ENCODE measurements at regions not wholly inside any gene's neighbourhood (a gene's known extent, or its start where the extent isn't known, plus 50 kb on each side); places are given as distances from the start of the nearest gene placed in this dataset.

DNA sequence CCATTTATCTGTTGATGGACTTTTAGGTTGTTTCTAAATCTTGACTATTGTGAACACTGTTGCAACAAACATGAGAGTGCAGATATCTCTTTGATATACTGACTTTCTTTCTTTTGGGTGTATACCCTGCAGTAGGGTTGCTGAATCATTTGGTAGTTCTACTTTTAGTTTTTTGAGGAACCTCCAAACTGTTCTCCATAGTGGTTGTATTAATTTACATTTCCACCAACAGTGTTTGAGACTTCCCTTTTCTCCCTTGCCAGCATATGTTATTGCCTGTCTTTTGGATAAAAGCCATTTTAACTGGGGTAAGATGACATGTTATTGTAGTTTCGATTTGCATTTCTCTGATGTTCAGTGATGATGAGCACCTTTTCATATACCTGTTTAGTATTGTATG, 330.0 kb downstream of the DDX10 start:
- Histone ChIP-seq H3K27me3 (no peaks in the 10 kb centered on the region), H3K9me3 (no peaks in the 10 kb centered on the region), H3K4me1 (peaks cover 8% of the 10 kb centered on the region), H3K4me3 (ENCODE audit: low read depth, low read length) (no peak overlapping the region), H3K36me3 (no peaks in the 10 kb centered on the region)
- no peak for DNase-seq
- TF ChIP-seq, protein P1, sequence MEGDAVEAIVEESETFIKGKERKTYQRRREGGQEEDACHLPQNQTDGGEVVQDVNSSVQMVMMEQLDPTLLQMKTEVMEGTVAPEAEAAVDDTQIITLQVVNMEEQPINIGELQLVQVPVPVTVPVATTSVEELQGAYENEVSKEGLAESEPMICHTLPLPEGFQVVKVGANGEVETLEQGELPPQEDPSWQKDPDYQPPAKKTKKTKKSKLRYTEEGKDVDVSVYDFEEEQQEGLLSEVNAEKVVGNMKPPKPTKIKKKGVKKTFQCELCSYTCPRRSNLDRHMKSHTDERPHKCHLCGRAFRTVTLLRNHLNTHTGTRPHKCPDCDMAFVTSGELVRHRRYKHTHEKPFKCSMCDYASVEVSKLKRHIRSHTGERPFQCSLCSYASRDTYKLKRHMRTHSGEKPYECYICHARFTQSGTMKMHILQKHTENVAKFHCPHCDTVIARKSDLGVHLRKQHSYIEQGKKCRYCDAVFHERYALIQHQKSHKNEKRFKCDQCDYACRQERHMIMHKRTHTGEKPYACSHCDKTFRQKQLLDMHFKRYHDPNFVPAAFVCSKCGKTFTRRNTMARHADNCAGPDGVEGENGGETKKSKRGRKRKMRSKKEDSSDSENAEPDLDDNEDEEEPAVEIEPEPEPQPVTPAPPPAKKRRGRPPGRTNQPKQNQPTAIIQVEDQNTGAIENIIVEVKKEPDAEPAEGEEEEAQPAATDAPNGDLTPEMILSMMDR (IDR thresholded peaks at IDR 0.05; ENCODE audit: low read depth, low read length) = no peak

DNA sequence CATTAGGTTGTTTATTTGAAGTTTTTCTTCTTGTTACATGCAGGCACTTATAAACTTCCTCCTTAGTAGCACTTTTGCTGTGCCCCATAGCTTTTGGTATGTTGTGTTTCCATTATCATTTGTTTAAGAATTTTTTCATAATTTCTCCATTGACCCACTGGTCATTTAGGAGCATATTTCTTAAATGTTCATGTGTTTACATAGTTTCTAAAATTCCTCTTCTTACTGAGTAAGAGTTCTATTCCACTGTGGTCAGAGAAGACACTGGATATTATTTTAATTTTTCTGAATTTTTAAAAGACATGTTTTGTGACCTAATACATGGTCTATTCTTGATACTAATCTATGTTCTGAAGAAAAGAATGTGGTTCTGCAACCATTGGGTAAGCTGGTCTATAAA, 333.0 kb downstream of the DDX10 start:
- no peaks in the 10 kb centered on the region for H3K36me3 ChIP-seq
- H3K9me3 ChIP-seq = no peaks in the 10 kb centered on the region
- no peak overlapping the region for H3K4me3 ChIP-seq (ENCODE audit: low read depth, low read length)
- TF ChIP-seq, protein P1 (IDR thresholded peaks at IDR 0.05; ENCODE audit: low read depth, low read length) = no peak
- H3K27me3 ChIP-seq = no peaks in the 10 kb centered on the region
- H3K4me1 ChIP-seq = peaks cover 4% of the 10 kb centered on the region; the same call in 1 of the 2 replicates
- DNase-seq = no peak

DNA sequence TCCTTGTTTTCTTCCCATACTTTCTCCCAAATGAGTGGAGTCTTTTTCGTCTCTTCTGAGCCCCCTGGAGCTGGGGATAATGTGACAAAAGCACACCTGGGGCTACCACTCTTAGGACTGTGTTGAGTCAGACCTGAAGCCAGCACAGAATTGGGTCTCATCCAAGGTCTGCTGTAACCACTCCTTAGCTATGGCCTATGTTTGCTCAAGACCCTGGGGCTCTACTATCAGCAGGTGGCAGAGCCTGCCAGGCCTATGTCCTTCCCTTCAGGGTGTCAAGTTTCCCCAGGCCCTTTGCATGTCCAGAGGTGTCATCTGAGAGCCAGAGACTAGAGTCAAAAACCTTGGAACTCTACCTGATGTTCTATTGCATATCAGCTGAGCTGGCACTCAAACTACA, 335.7 kb downstream of the DDX10 start:
- no peak for DNase-seq
- H3K4me1 ChIP-seq = no peaks in the 10 kb centered on the region
- H3K27me3 ChIP-seq = no peaks in the 10 kb centered on the region
- H3K9me3 ChIP-seq = no peaks in the 10 kb centered on the region
- H3K36me3 ChIP-seq = no peaks in the 10 kb centered on the region
- TF ChIP-seq, protein P1 (IDR thresholded peaks at IDR 0.05; ENCODE audit: low read depth, low read length) = no peak
- H3K4me3 ChIP-seq (ENCODE audit: low read depth, low read length) = no peak overlapping the region

DNA sequence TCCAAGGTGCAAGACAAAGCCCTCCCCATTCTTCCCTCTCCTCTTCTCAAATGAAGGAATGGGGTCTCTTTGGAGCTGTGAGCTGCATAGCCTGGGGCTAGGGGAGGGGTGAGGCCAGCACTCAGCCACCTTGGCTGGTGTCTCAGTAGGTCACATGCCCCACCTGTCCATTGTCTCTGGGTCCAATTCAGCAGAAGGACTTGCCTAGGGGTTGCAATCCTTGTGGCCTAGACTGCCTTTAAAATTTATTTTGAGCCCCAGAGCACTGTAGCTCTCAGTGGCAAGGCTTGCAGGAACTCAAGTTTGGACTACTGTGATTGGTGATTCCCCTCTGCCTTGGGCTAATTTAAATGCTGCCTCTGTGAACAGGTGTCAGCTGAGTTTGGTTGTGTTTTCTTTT, 336.7 kb downstream of the DDX10 start:
- no peaks in the 10 kb centered on the region for H3K9me3 ChIP-seq
- no peak for DNase-seq

DNA sequence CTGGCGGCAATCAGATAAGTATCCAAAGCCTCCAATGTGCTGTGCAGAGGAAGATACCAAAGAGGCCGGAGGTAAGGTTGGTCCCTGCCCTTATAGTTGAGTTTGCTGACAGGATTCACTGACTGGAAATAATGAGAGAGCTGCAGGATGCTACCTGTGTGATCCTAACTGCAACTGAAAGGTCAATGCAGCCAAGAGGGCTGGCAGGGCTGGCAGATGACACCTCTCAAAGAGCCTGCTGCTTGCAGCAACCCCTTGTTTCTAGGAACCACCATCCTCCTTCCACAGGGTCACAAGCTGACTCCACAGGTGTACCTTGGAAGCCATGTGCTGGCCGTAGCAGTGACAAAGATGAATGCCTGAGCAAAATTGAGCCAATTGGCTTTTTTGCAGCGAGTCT, 348.1 kb downstream of the DDX10 start:
- Histone ChIP-seq H3K27me3 (0 out of 2 replicates have a peak, but pooled peaks cover 4% of the 10 kb centered on the region), H3K4me1 (no peaks in the 10 kb centered on the region), H3K36me3 (no peaks in the 10 kb centered on the region), H3K9me3 (no peaks in the 10 kb centered on the region), H3K4me3 (ENCODE audit: low read depth, low read length) (no peak overlapping the region)
- no peak for DNase-seq
- TF ChIP-seq, protein P1 (IDR thresholded peaks at IDR 0.05; ENCODE audit: low read depth, low read length) = no peak

More for the DNA sequence above, 336.7 kb downstream of the DDX10 start:
- no peak overlapping the region for H3K4me3 ChIP-seq (ENCODE audit: low read depth, low read length)
- TF ChIP-seq, protein P1 (IDR thresholded peaks at IDR 0.05; ENCODE audit: low read depth, low read length) = no peak
- no peaks in the 10 kb centered on the region for H3K4me1 ChIP-seq
- H3K36me3 ChIP-seq = no peaks in the 10 kb centered on the region
- H3K27me3 ChIP-seq = no peaks in the 10 kb centered on the region

DNA sequence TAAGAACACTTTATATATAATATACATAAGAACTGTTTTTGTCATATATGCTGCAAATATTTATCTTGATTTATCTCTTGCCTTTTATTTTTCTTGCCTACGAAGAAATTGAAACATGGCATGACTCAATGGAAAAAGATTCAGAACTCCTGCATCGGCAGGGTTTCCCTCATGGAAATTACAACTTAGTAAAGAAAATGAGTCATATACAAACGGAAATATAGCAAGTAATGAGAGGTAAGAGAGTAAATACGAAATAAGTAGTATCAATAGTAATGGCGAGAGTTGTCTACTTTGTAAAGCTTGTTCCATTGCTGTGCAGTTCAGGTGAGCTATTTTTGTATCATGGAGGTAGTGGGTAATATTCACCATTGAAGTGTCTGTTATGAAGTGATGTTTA, 350.4 kb downstream of the DDX10 start:
- H3K9me3 ChIP-seq = no peaks in the 10 kb centered on the region
- TF ChIP-seq, protein P1 (IDR thresholded peaks at IDR 0.05; ENCODE audit: low read depth, low read length) = no peak
- no peak overlapping the region for H3K4me3 ChIP-seq (ENCODE audit: low read depth, low read length)
- H3K27me3 ChIP-seq = 0 out of 2 replicates have a peak, but pooled peaks cover 4% of the 10 kb centered on the region
- H3K4me1 ChIP-seq = no peaks in the 10 kb centered on the region
- no peaks in the 10 kb centered on the region for H3K36me3 ChIP-seq
- no peak for DNase-seq

Data from BE2C (cell line).